GM23338 (cell line): ENCODE measurements at regions not wholly inside any gene's neighbourhood (a gene's known extent, or its start where the extent isn't known, plus 50 kb on each side); places are given as distances from the start of the nearest gene placed in this dataset.
A peak's percentile ranks its signal among the peaks of the same experiment; 100 is the strongest.

Source experiments
- ATAC-seq: fragments of 200-7000 bp; cut with Tn5 transposase; 3 replicates; pipeline ENCODE4 v1.9.1; 2020
- DNase-seq: peaks from one replicate; pipeline ENCODE4 v3.0.0-alpha.2; 2015; ENCODE audit warnings: low spot score
- H2AFZ ChIP-seq: fragments of 200-600 bp; sonication (generic); 2 replicates; pipeline ENCODE4 v1.8.0; 2016; ENCODE audit warnings: antibody characterized with exemption, mild to moderate bottlenecking, moderate library complexity
- H3F3A ChIP-seq: fragments of 200-600 bp; sonication (generic); replicated peaks from 2 replicates; pipeline ENCODE4 v1.8.0; 2017; ENCODE audit warnings: antibody characterized with exemption, mixed run types, low read depth
- H3K27ac ChIP-seq: fragments of 200-600 bp; sonication (generic); 2 replicates; pipeline ENCODE4 v1.6.1; 2016; ENCODE audit warnings: low read depth
- H3K27me3 ChIP-seq: fragments of 200-600 bp; sonication (generic); 2 replicates; pipeline ENCODE4 v1.8.0; 2016; ENCODE audit warnings: mild to moderate bottlenecking, mixed run types, moderate library complexity; ENCODE audit not compliant: insufficient read depth
- H3K36me3 ChIP-seq: fragments of 200-600 bp; sonication (generic); 2 replicates; pipeline ENCODE4 v1.8.0; 2016; ENCODE audit warnings: mild to moderate bottlenecking; ENCODE audit not compliant: insufficient read depth
- H3K4me1 ChIP-seq: fragments of 200-600 bp; sonication (generic); 2 replicates; pipeline ENCODE4 v1.8.0; 2016; ENCODE audit warnings: mild to moderate bottlenecking, moderate library complexity; ENCODE audit not compliant: insufficient read depth
- H3K4me2 ChIP-seq: fragments of 200-600 bp; sonication (generic); 2 replicates; pipeline ENCODE4 v1.7.1; 2017; ENCODE audit warnings: mixed run types
- H3K4me3 ChIP-seq: fragments of 200-600 bp; sonication (generic); 2 replicates; pipeline ENCODE4 v1.6.1; 2016; ENCODE audit warnings: mixed run types
- H3K79me2 ChIP-seq: fragments of 200-600 bp; sonication (generic); replicated peaks from 2 replicates; pipeline ENCODE4 v1.8.0; 2017; ENCODE audit warnings: mild to moderate bottlenecking; ENCODE audit not compliant: insufficient read depth
- H3K9me2 ChIP-seq: fragments of 200-600 bp; sonication (generic); 2 replicates; pipeline ENCODE4 v1.8.0; 2017; ENCODE audit not compliant: insufficient read depth
- H4K20me1 ChIP-seq: fragments of 200-600 bp; sonication (generic); replicated peaks from 2 replicates; pipeline ENCODE4 v1.8.0; 2017; ENCODE audit warnings: mild to moderate bottlenecking; ENCODE audit not compliant: insufficient read depth
- H3K27ac Mint-ChIP-seq: 2 replicates; pipeline ENCODE4 v1.8.0; 2020; ENCODE audit warnings: inconsistent platforms, mild to moderate bottlenecking, moderate library complexity, mixed read lengths
- H3K27me3 Mint-ChIP-seq: 3 replicates; pipeline ENCODE4 v1.8.0; 2022; ENCODE audit warnings: low read depth, mild to moderate bottlenecking, moderate library complexity, mixed read lengths, inconsistent platforms; ENCODE audit not compliant: insufficient read depth, poor library complexity
- H3K36me3 Mint-ChIP-seq: 3 replicates; pipeline ENCODE4 v1.8.0; 2021; ENCODE audit warnings: low read depth, mild to moderate bottlenecking, inconsistent platforms, moderate library complexity, mixed read lengths
- H3K4me1 Mint-ChIP-seq: 3 replicates; pipeline ENCODE4 v1.8.0; 2020; ENCODE audit warnings: mild to moderate bottlenecking, inconsistent platforms, mixed read lengths
- H3K4me3 Mint-ChIP-seq: 3 replicates; pipeline ENCODE4 v1.8.0; 2021; ENCODE audit warnings: moderate library complexity, mild to moderate bottlenecking, inconsistent platforms, mixed read lengths
- H3K9me3 Mint-ChIP-seq: 3 replicates; pipeline ENCODE4 v1.8.0; 2020; ENCODE audit warnings: moderate library complexity, mild to moderate bottlenecking, inconsistent platforms, mixed read lengths
- CREB1 ChIP-seq: fragments of 250-450 bp; sonication (Bioruptor Pico); IDR thresholded peaks from 2 replicates; pipeline ENCODE4 v1.5.0; 2020; ENCODE audit warnings: low read depth, mild to moderate bottlenecking, moderate library complexity
- EZH2 ChIP-seq: fragments of 200-600 bp; sonication (generic); IDR thresholded peaks from one replicate; pipeline ENCODE4 v1.8.0; 2017; ENCODE audit warnings: antibody characterized with exemption, mild to moderate bottlenecking, low read depth; ENCODE audit not compliant: unreplicated experiment
- EZH2phosphoT487 ChIP-seq: fragments of 200-600 bp; sonication (generic); IDR thresholded peaks from one replicate; pipeline ENCODE4 v1.8.1; 2018; ENCODE audit warnings: antibody characterized with exemption; ENCODE audit not compliant: unreplicated experiment
- JUNB ChIP-seq: IDR thresholded peaks from one replicate; pipeline ENCODE4 v1.6.1; 2016; ENCODE audit warnings: antibody characterized with exemption; ENCODE audit not compliant: unreplicated experiment
- NANOG ChIP-seq: IDR thresholded peaks from 2 replicates; pipeline ENCODE4 v1.6.1; 2016; ENCODE audit warnings: antibody characterized with exemption, borderline replicate concordance
- POLR2AphosphoS5 ChIP-seq: IDR thresholded peaks from 2 replicates; pipeline ENCODE4 v1.6.1; 2016; ENCODE audit warnings: antibody characterized with exemption, low read depth
- STAT1 ChIP-seq: IDR thresholded peaks from one replicate; pipeline ENCODE4 v1.6.1; 2016; ENCODE audit warnings: antibody characterized with exemption; ENCODE audit not compliant: unreplicated experiment
- ZNF114 ChIP-seq: fragments of 250-450 bp; sonication (Bioruptor Pico); IDR thresholded peaks from 2 replicates; pipeline ENCODE4 v1.5.0; 2020; ENCODE audit warnings: mild to moderate bottlenecking, moderate library complexity
- ZNF331 ChIP-seq: fragments of 250-450 bp; sonication (Bioruptor Pico); IDR thresholded peaks from 2 replicates; pipeline ENCODE4 v1.5.0; 2020; ENCODE audit warnings: low read depth, mild to moderate bottlenecking, moderate library complexity
- TF ChIP-seq, protein P1 (sequence below), 2 experiments: fragments of 200-600 bp in 1 of 2; sonication (generic) in 1 of 2; conservative IDR thresholded peaks; 2 replicates each; pipeline versions ENCODE4 v1.5.1 to v1.6.1; 2016 to 2017; ENCODE audit warnings: antibody characterized with exemption in 2 of 2, low read depth in 2 of 2, mild to moderate bottlenecking in 2 of 2, moderate library complexity in 1 of 2
- TF ChIP-seq, protein P2 (sequence below): IDR thresholded peaks from one replicate; pipeline ENCODE4 v1.6.1; 2018; ENCODE audit warnings: antibody characterized with exemption; ENCODE audit not compliant: unreplicated experiment
- TF ChIP-seq, protein P3 (sequence below): fragments of 250-450 bp; sonication (Bioruptor Pico); IDR thresholded peaks from 2 replicates; pipeline ENCODE4 v1.5.0; 2020; ENCODE audit warnings: mild to moderate bottlenecking, moderate library complexity
- TF ChIP-seq, protein P4 (sequence below): IDR thresholded peaks from 2 replicates; pipeline ENCODE4 v1.6.1; 2016; ENCODE audit warnings: antibody characterized with exemption

DNA sequence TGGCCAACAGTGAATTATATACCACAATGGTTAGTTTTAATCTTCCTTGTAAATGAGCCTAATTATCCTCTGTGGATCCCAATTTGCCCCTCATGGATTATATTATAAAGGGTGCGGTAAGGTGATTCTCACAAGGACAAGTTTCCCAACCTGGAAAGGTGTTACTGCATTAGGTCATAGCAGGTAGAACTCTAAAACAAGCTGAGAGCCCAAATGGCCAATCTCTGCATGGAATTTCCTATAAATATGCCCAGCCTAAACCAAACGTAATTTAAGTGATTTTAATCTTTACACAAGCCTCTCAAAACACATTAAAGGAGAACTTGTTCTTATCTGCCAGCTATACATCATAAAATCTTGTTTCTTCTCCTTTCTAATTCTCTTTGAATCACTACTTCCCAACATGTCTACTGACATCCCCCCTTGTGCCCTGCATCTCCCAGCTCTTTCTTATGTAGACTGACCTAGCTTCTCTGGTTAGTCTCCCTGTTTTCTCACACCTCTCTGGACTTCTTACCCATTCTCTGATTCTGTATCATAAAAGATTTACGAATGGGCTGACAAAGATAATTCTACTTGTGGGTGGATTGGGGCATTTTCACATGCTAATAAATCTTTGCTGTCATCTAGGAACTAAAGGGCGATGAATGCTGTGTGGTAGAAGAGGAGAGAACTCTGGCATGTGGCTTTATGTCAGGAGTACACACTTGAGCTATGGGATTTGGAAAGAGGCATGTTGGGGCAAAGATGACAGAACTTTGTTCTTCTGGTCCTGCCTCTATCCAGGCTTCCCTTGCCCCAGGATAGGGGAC, 94.3 kb upstream of the PGRMC2 start:
- H3K27me3 ChIP-seq = no peaks in the 10 kb centered on the region
- H3K4me2 ChIP-seq = no peak overlapping the region
- peaks cover 4% of the 10 kb centered on the region; the same call in 1 of the 2 replicates for H3K9me2 ChIP-seq
- no peaks in the 10 kb centered on the region for H4K20me1 ChIP-seq
- H3K36me3 ChIP-seq = no peaks in the 10 kb centered on the region
- no peak overlapping the region for H3K4me3 ChIP-seq
- H2AFZ ChIP-seq = no peak overlapping the region
- H3K27ac ChIP-seq = no peak overlapping the region
- DNase-seq (no peak), ATAC-seq (no peak)
- no peaks in the 10 kb centered on the region for H3K27me3 Mint-ChIP-seq
- peaks cover 22% of the 10 kb centered on the region for H3K4me1 Mint-ChIP-seq
- H3K36me3 Mint-ChIP-seq = peaks cover 13% of the 10 kb centered on the region
- H3K9me3 Mint-ChIP-seq = peaks cover 13% of the 10 kb centered on the region
- H3K4me1 ChIP-seq = peaks cover 16% of the 10 kb centered on the region
- TF ChIP-seq ZNF114 (CRISPR knock-in tag) (no peak), ZNF331 (CRISPR knock-in tag) (no peak), NANOG (no peak), JUNB (no peak), CREB1 (no peak), POLR2AphosphoS5 (no peak), STAT1 (no peak), EZH2phosphoT487 (no peak), EZH2 (no peak)
- TF ChIP-seq, protein P1, sequence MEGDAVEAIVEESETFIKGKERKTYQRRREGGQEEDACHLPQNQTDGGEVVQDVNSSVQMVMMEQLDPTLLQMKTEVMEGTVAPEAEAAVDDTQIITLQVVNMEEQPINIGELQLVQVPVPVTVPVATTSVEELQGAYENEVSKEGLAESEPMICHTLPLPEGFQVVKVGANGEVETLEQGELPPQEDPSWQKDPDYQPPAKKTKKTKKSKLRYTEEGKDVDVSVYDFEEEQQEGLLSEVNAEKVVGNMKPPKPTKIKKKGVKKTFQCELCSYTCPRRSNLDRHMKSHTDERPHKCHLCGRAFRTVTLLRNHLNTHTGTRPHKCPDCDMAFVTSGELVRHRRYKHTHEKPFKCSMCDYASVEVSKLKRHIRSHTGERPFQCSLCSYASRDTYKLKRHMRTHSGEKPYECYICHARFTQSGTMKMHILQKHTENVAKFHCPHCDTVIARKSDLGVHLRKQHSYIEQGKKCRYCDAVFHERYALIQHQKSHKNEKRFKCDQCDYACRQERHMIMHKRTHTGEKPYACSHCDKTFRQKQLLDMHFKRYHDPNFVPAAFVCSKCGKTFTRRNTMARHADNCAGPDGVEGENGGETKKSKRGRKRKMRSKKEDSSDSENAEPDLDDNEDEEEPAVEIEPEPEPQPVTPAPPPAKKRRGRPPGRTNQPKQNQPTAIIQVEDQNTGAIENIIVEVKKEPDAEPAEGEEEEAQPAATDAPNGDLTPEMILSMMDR (conservative IDR thresholded peaks at IDR 0.05; ENCODE audit: low read depth in 2 of 2) = no peak
- TF ChIP-seq, protein P2, sequence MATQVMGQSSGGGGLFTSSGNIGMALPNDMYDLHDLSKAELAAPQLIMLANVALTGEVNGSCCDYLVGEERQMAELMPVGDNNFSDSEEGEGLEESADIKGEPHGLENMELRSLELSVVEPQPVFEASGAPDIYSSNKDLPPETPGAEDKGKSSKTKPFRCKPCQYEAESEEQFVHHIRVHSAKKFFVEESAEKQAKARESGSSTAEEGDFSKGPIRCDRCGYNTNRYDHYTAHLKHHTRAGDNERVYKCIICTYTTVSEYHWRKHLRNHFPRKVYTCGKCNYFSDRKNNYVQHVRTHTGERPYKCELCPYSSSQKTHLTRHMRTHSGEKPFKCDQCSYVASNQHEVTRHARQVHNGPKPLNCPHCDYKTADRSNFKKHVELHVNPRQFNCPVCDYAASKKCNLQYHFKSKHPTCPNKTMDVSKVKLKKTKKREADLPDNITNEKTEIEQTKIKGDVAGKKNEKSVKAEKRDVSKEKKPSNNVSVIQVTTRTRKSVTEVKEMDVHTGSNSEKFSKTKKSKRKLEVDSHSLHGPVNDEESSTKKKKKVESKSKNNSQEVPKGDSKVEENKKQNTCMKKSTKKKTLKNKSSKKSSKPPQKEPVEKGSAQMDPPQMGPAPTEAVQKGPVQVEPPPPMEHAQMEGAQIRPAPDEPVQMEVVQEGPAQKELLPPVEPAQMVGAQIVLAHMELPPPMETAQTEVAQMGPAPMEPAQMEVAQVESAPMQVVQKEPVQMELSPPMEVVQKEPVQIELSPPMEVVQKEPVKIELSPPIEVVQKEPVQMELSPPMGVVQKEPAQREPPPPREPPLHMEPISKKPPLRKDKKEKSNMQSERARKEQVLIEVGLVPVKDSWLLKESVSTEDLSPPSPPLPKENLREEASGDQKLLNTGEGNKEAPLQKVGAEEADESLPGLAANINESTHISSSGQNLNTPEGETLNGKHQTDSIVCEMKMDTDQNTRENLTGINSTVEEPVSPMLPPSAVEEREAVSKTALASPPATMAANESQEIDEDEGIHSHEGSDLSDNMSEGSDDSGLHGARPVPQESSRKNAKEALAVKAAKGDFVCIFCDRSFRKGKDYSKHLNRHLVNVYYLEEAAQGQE = no peak
- TF ChIP-seq, protein P3, sequence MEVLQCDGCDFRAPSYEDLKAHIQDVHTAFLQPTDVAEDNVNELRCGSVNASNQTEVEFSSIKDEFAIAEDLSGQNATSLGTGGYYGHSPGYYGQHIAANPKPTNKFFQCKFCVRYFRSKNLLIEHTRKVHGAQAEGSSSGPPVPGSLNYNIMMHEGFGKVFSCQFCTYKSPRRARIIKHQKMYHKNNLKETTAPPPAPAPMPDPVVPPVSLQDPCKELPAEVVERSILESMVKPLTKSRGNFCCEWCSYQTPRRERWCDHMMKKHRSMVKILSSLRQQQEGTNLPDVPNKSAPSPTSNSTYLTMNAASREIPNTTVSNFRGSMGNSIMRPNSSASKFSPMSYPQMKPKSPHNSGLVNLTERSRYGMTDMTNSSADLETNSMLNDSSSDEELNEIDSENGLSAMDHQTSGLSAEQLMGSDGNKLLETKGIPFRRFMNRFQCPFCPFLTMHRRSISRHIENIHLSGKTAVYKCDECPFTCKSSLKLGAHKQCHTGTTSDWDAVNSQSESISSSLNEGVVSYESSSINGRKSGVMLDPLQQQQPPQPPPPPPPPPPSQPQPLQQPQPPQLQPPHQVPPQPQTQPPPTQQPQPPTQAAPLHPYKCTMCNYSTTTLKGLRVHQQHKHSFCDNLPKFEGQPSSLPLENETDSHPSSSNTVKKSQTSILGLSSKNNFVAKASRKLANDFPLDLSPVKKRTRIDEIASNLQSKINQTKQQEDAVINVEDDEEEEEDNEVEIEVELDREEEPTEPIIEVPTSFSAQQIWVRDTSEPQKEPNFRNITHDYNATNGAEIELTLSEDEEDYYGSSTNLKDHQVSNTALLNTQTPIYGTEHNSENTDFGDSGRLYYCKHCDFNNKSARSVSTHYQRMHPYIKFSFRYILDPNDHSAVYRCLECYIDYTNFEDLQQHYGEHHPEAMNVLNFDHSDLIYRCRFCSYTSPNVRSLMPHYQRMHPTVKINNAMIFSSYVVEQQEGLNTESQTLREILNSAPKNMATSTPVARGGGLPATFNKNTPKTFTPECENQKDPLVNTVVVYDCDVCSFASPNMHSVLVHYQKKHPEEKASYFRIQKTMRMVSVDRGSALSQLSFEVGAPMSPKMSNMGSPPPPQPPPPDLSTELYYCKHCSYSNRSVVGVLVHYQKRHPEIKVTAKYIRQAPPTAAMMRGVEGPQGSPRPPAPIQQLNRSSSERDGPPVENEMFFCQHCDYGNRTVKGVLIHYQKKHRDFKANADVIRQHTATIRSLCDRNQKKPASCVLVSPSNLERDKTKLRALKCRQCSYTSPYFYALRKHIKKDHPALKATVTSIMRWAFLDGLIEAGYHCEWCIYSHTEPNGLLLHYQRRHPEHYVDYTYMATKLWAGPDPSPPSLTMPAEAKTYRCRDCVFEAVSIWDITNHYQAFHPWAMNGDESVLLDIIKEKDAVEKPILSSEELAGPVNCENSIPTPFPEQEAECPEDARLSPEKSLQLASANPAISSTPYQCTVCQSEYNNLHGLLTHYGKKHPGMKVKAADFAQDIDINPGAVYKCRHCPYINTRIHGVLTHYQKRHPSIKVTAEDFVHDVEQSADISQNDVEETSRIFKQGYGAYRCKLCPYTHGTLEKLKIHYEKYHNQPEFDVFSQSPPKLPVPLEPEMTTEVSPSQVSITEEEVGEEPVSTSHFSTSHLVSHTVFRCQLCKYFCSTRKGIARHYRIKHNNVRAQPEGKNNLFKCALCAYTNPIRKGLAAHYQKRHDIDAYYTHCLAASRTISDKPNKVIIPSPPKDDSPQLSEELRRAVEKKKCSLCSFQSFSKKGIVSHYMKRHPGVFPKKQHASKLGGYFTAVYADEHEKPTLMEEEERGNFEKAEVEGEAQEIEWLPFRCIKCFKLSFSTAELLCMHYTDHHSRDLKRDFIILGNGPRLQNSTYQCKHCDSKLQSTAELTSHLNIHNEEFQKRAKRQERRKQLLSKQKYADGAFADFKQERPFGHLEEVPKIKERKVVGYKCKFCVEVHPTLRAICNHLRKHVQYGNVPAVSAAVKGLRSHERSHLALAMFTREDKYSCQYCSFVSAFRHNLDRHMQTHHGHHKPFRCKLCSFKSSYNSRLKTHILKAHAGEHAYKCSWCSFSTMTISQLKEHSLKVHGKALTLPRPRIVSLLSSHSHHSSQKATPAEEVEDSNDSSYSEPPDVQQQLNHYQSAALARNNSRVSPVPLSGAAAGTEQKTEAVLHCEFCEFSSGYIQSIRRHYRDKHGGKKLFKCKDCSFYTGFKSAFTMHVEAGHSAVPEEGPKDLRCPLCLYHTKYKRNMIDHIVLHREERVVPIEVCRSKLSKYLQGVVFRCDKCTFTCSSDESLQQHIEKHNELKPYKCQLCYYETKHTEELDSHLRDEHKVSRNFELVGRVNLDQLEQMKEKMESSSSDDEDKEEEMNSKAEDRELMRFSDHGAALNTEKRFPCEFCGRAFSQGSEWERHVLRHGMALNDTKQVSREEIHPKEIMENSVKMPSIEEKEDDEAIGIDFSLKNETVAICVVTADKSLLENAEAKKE = no peak
- TF ChIP-seq, protein P4, sequence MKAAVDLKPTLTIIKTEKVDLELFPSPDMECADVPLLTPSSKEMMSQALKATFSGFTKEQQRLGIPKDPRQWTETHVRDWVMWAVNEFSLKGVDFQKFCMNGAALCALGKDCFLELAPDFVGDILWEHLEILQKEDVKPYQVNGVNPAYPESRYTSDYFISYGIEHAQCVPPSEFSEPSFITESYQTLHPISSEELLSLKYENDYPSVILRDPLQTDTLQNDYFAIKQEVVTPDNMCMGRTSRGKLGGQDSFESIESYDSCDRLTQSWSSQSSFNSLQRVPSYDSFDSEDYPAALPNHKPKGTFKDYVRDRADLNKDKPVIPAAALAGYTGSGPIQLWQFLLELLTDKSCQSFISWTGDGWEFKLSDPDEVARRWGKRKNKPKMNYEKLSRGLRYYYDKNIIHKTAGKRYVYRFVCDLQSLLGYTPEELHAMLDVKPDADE = no peak
- H3K79me2 ChIP-seq = no peaks in the 10 kb centered on the region
- no peaks in the 10 kb centered on the region for H3F3A ChIP-seq
- 0 out of 2 replicates have a peak overlapping the region, but pooled peaks have one; percentile 4 for H3K27ac Mint-ChIP-seq
- no peak overlapping the region for H3K4me3 Mint-ChIP-seq
